ENCODE measurements at regions not wholly inside any gene's neighbourhood (a gene's known extent, or its start where the extent isn't known, plus 50 kb on each side); places are given as distances from the start of the nearest gene placed in this dataset.

GRCh38 chr2:62296832-62297623 is 101.1 kb downstream of the B3GNT2 start:
- no peak overlapping the region for H3K18ac ChIP-seq (ENCODE audit: low read depth, low read length)
- H3K23ac ChIP-seq (ENCODE audit: low read depth, low read length): no peak overlapping the region
- no peak overlapping the region for H3K4ac ChIP-seq (ENCODE audit: low read depth, low read length)
- DNase-seq (no peak), ATAC-seq (ENCODE audit: low read depth) (no peak)
- no peaks in the 10 kb centered on the region for H3K79me1 ChIP-seq (ENCODE audit: low read depth in 1 of 2, low read length in 2 of 2)
- no peak overlapping the region for H4K8ac ChIP-seq (ENCODE audit: low read depth in 2 of 2, low read length in 2 of 2)
- POLR2A ChIA-PET (ENCODE audit: unreplicated experiment): no interaction called here
- no peaks in the 10 kb centered on the region for H3K36me3 ChIP-seq (ENCODE audit: control insufficient read depth, insufficient read depth, low read length)
- H3K56ac ChIP-seq (ENCODE audit: extremely low read depth, insufficient read depth, low read length): no peak overlapping the region
- H3K4me1 ChIP-seq (ENCODE audit: control insufficient read depth, insufficient read depth, low read length): 0 out of 2 replicates have a peak, but pooled peaks cover 2% of the 10 kb centered on the region
- H3K27ac ChIP-seq (ENCODE audit: insufficient read depth, low read length): no peak overlapping the region
- no TSS peak for BruUV-seq (replicated peaks)
- CTCF ChIA-PET: interaction anchor here (0.7 kb wide), 1 partner anchor 302 kb away, joined by 3 read pairs; no protein-coding TSS in a partner anchor
- 71% methylated on average over 2 of the region's 8 CpGs; no CpG with 5 or more reads in 1 of the 2 experiments for WGBS, 2 experiments (ENCODE audit: extremely low coverage in 2 of 2, insufficient read length in 1 of 2)
- no peak overlapping the region for H3K14ac ChIP-seq (replicated peaks; ENCODE audit: low read depth, low read length)
- H2BK20ac ChIP-seq (ENCODE audit: low read depth, low read length): no peak overlapping the region
- intact Hi-C loops (cut with micrococcal nuclease): loop anchor here (5.0 kb wide), 1 partner anchor 100 kb away; the partner anchor contains the start of gene B3GNT2
- no peak overlapping the region for H3K4me2 ChIP-seq (ENCODE audit: low read depth, low read length)
- H4K5ac ChIP-seq (ENCODE audit: low read depth, low read length): no peak overlapping the region
- no peak overlapping the region for H3K4me3 ChIP-seq (ENCODE audit: insufficient read depth, low read depth, low read length)
- H2BK5ac ChIP-seq (ENCODE audit: low read depth, low read length, poor library complexity, severe bottlenecking): no peak overlapping the region
- H4K91ac ChIP-seq (ENCODE audit: insufficient read depth, low read depth, low read length): no peak overlapping the region
- no peaks in the 10 kb centered on the region for H3K9me3 ChIP-seq (ENCODE audit: control insufficient read depth, insufficient read depth, low read length)
- in situ Hi-C loops (cut with MboI; ENCODE audit: low sequenced_read_pairs): no loop called here
- no peak overlapping the region for H2BK15ac ChIP-seq (ENCODE audit: low read depth, low read length)
- dilution Hi-C loops (cut with HindIII; ENCODE audit: low sequenced_read_pairs, unreplicated experiment): no loop called here
- H2AK5ac ChIP-seq (ENCODE audit: low read depth, low read length): no peak overlapping the region
- no peak overlapping the region for H2BK120ac ChIP-seq (ENCODE audit: low read depth, low read length)
- no peak overlapping the region for H3K9ac ChIP-seq (ENCODE audit: low read depth, low read length)
- no peaks in the 10 kb centered on the region for H4K20me1 ChIP-seq (ENCODE audit: insufficient read depth, low read length)
- peaks cover 9% of the 10 kb centered on the region; the same call in 1 of the 2 replicates for H3K27me3 ChIP-seq (ENCODE audit: control insufficient read depth, insufficient read depth, low read length)
- H2AFZ ChIP-seq (replicated peaks; ENCODE audit: low read length, poor library complexity): no peak overlapping the region
- H3K9me1 ChIP-seq (ENCODE audit: insufficient read depth, low read length): no peaks in the 10 kb centered on the region
- no peak overlapping the region for H2AK9ac ChIP-seq (replicated peaks; ENCODE audit: low read depth, low read length, poor library complexity)
- TF ChIP-seq ELK1 (IDR thresholded peaks at IDR 0.05; ENCODE audit: borderline replicate concordance, low read depth, low read length) (no peak), RAD21 (IDR thresholded peaks at IDR 0.05; ENCODE audit: low read length) (no peak), SMC3 (IDR thresholded peaks at IDR 0.05; ENCODE audit: low read depth, low read length) (no peak), MXI1 (IDR thresholded peaks at IDR 0.05; ENCODE audit: borderline replicate concordance, low read depth, low read length) (no peak), RCOR1 (IDR thresholded peaks at IDR 0.05; ENCODE audit: insufficient replicate concordance, low read length) (no peak), CTCF (conservative IDR thresholded peaks at IDR 0.05; ENCODE audit: low read depth, low read length) (no peak), POLR2A (IDR thresholded peaks at IDR 0.05; ENCODE audit: low read depth, low read length) (no peak), NFE2L2 (IDR thresholded peaks at IDR 0.05; ENCODE audit: low read depth, low read length) (no peak), RFX5 (IDR thresholded peaks at IDR 0.05; ENCODE audit: low read depth, low read length) (no peak), MAZ (IDR thresholded peaks at IDR 0.05; ENCODE audit: borderline replicate concordance, low read depth, low read length) (no peak), CEBPB (IDR thresholded peaks at IDR 0.05; ENCODE audit: low read depth, low read length) (no peak), CHD1 (IDR thresholded peaks at IDR 0.05; ENCODE audit: low read depth, low read length) (no peak), USF2 (IDR thresholded peaks at IDR 0.05; ENCODE audit: low read depth, low read length) (no peak), BHLHE40 (IDR thresholded peaks at IDR 0.05; ENCODE audit: low read depth, low read length) (no peak), MAFK (IDR thresholded peaks at IDR 0.05; ENCODE audit: low read depth, low read length) (no peak)

All from IMR-90 (cell line).